GM19467 (cell line): ENCODE measurements at regions not wholly inside any gene's neighbourhood (a gene's known extent, or its start where the extent isn't known, plus 50 kb on each side); places are given as distances from the start of the nearest gene placed in this dataset.

Source experiments
- ATAC-seq: cut with Tn5 transposase; IDR thresholded peaks from one replicate; pipeline ENCODE4 v1.9.1; 2021; ENCODE audit warnings: mild to moderate bottlenecking, moderate library complexity; ENCODE audit not compliant: unreplicated experiment

DNA sequence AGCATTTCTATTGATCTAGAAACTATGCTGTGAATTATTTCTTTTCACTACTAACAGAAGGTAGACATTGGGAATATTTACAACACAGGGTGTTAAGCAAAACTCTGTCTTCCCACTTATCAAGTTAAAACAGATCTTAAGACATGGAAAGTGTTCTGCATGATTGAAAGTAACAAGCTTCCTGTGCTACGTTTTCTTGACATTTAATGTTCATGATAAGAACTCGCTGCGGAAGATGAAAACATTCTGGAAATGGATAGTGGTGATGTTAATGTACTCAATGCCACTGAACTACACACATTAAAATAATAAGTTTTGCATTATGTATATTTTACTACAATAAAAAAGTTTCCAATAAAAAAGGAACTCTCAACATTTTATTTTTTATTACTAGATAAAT is 74.4 kb upstream of the SCN7A start:
- ATAC-seq, result no peak

DNA sequence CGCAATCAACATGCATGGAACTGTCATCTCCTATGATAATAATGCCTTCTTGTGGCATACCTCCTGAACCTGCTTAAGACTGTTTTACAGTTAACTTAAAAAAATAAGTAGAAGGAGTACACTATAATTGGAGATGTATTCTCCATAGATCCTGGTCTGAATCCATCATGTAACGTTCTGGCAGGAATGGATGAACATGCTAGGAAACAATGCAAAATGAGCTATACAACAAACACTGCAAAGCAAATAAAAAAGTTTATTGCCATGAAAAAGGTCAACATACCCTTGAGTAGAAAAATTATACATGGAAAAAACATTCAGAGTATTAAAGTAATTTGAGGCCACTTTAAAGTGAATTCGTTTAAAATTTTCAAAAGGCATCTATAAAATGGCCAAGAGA is 71.5 kb upstream of the SCN7A start:
- no peak for ATAC-seq

DNA sequence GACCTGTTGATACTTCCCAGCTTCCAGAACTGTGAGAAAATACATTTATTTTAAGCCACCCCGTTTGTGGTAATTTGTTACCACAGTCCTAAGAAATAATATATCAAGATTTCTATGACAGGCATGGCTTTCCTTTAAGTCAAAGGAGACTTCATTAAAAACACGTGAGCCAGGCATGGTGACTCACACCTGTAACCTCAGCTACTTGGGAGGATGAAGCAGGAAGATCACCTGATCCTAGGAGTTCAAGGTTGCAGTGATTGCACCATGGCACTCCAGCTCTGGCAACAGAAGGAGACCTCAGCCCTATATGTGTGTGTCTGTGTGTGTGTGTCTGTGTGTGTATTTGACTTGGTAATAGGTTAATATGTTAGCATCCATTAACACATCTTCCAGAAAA is 69.8 kb upstream of the SCN7A start:
- ATAC-seq, result no peak

DNA sequence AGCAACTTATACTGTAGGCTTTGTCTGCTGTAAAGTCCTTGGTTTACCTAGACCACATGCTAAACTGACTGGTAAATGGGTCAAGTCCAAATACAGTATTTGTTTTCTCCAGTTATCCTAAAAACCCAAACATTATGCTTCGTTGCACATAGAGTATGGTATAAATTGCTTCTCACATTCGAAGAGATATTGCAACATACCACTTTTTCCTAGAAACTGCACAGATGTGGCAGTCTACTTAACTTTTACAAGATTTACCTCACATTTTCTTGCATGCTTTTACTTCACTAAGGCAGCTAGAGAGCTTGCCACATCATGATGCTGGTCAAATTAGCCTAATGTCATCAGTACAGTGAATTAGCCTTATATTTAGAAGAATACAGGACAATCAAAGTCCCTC is 66.0 kb upstream of the SCN7A start:
- ATAC-seq, result no peak

DNA sequence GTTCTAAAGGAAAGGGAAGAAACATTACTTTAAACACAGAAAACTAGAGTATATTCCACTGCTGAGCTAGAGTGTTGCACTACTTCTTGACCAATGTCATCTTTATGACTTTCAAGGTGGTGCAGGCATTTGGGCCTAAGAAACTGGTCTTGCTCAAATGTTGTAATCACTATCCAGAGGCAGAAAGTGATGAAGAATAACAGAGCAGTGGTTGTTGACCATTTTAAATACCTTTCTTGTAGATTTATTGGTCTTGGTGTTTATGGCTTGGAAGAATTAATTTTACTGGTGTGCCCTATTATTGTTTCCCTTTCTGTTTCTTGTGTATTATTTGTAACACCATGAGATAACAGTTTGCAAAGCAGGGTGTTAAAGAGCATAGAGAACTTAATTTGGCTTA is 56.9 kb upstream of the SCN7A start:
- no peak for ATAC-seq

DNA sequence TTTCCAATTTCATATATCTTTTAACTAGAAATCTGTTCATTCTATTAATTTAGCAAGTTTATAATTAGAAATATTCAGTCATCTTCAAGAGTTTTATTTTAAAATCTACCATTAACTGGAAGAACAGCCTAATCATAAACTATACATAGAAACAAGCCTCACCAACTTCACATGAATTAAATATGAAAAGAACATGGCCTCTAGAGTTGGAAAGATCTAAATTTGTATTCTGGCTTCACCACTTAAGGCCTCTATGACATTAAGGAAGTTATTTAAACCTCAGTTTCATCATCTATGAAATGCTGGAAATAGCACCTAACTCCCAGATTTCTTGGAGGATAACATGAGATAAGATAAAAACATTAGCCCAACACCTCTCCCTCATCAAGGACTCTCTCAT is 51.4 kb upstream of the SCN7A start:
- no peak for ATAC-seq
